ENCODE measurements at regions not wholly inside any gene's neighbourhood (a gene's known extent, or its start where the extent isn't known, plus 50 kb on each side); places are given as distances from the start of the nearest gene placed in this dataset.

- TF ChIP-seq ZNF274 (IDR thresholded peaks at IDR 0.05; ENCODE audit: low read length) (no peak), ZNF274 (tag by site-specific recombination; IDR thresholded peaks at IDR 0.05; ENCODE audit: borderline replicate concordance) (no peak), SP2 (tag by site-specific recombination; IDR thresholded peaks at IDR 0.05) (no peak), REST (tag by site-specific recombination; IDR thresholded peaks at IDR 0.05) (no peak), PBX3 (CRISPR knock-in tag; IDR thresholded peaks at IDR 0.05) (no peak), GLIS1 (tag by site-specific recombination; IDR thresholded peaks at IDR 0.05) (no peak), ZNF664 (tag by site-specific recombination; IDR thresholded peaks at IDR 0.05) (no peak), EGR2 (tag by site-specific recombination; IDR thresholded peaks at IDR 0.05; ENCODE audit: low read depth) (no peak), CTCF (tag by site-specific recombination; IDR thresholded peaks at IDR 0.05) (no peak), ZEB2 (tag by site-specific recombination; IDR thresholded peaks at IDR 0.05) (no peak), ZNF639 (tag by site-specific recombination; IDR thresholded peaks at IDR 0.05) (no peak), TSHZ1 (tag by site-specific recombination; IDR thresholded peaks at IDR 0.05; ENCODE audit: borderline replicate concordance) (no peak), ZBTB7A (tag by site-specific recombination; IDR thresholded peaks at IDR 0.05; ENCODE audit: low read depth) (no peak), MEIS1 (CRISPR knock-in tag; IDR thresholded peaks at IDR 0.05; ENCODE audit: borderline replicate concordance) (no peak), TRIM28 (IDR thresholded peaks at IDR 0.05; ENCODE audit: borderline replicate concordance, low read length) (no peak)
These were observed 302.4 kb upstream of the TRPC7 start for GRCh38 chr5:136667789-136668188.

Data from HEK293 (cell line).